GM12878 (cell line): ENCODE measurements at regions not wholly inside any gene's neighbourhood (a gene's known extent, or its start where the extent isn't known, plus 50 kb on each side); places are given as distances from the start of the nearest gene placed in this dataset.

Source experiments
- CHD2 ChIP-seq: IDR thresholded peaks from 2 replicates; pipeline ENCODE4 v1.6.1; 2011; ENCODE audit warnings: low read depth, low read length, improper control_type of control experiment, borderline replicate concordance
- EZH2 ChIP-seq: IDR thresholded peaks from 2 replicates; pipeline ENCODE4 v1.6.1; 2012; ENCODE audit warnings: low read depth, mild to moderate bottlenecking, control low read depth, inconsistent platforms, low read length, borderline replicate concordance; ENCODE audit not compliant: control insufficient read depth
- NFIC ChIP-seq: IDR thresholded peaks from 2 replicates; pipeline ENCODE4 v1.6.1; 2012; ENCODE audit warnings: low read depth, mild to moderate bottlenecking, inconsistent platforms, low read length, moderate library complexity
- POLR2A ChIP-seq: IDR thresholded peaks from 2 replicates; pipeline ENCODE4 v1.6.1; 2011; ENCODE audit warnings: low read depth, mild to moderate bottlenecking, low read length
- SREBF2 ChIP-seq: IDR thresholded peaks from 2 replicates; pipeline ENCODE4 v1.6.1; 2012; ENCODE audit warnings: mild to moderate bottlenecking, low read length

DNA sequence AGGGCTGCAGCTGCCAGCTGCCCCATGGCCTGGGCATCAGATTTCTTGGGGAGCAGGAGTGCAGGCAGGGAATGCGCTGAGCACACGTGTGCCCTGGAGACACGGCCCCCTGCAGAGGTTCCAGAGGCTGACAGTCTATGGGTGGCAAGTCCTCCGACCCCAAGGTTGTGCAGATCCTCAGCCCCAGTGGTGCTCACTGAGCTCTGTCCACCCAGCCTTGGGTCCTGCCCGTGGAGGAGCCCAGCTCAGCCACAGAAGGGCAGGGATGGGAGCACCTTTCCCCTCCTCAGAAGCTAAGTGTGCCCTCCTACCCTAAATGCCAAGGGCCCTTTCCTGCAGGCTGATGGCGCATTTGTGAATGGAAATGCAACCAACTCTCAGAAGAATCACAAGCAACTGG, 341.0 kb downstream of the IRX2 start:
- no peak for TF ChIP-seq POLR2A
- no peak for TF ChIP-seq EZH2
- TF ChIP-seq SREBF2: no peak
- TF ChIP-seq NFIC: no peak
- TF ChIP-seq CHD2: no peak
